ENCODE measurements at regions not wholly inside any gene's neighbourhood (a gene's known extent, or its start where the extent isn't known, plus 50 kb on each side); places are given as distances from the start of the nearest gene placed in this dataset.
A peak's percentile ranks its signal among the peaks of the same experiment; 100 is the strongest.
"Not testable (repeated sequence)": the region's sequence is repeated elsewhere in the genome, so short reads cannot be mapped to it uniquely, and the experiment has no call there.

- no peak for DNase-seq
These were observed 170.0 kb downstream of the SEMA6D start for GRCh38 chr15:47887241-47887800.

GRCh38 chr15:47888385-47889100 lies 171.2 kb downstream of the SEMA6D start:
- no peak for DNase-seq

- no peak for DNase-seq
These were observed 173.3 kb downstream of the SEMA6D start for GRCh38 chr15:47890397-47891150.

- no peak for DNase-seq
These were observed 180.2 kb downstream of the SEMA6D start for GRCh38 chr15:47897525-47897924.

GRCh38 chr15:47900751-47901150 lies 183.4 kb downstream of the SEMA6D start:
- DNase-seq: no peak

- DNase-seq: no peak
These were observed 186.1 kb downstream of the SEMA6D start for GRCh38 chr15:47903368-47903767.

GRCh38 chr15:47908486-47908885 lies 191.2 kb downstream of the SEMA6D start:
- no peak for DNase-seq

GRCh38 chr15:47908950-47909670 lies 191.8 kb downstream of the SEMA6D start:
- DNase-seq: no peak

- DNase-seq: not testable (repeated sequence)
These were observed 195.6 kb downstream of the SEMA6D start for GRCh38 chr15:47912910-47913309.

- no peak for DNase-seq
These were observed 200.6 kb downstream of the SEMA6D start for GRCh38 chr15:47917881-47918280.

- no peak for DNase-seq
These were observed 201.6 kb downstream of the SEMA6D start for GRCh38 chr15:47918877-47919276.

GRCh38 chr15:47924381-47924780 lies 196.4 kb upstream of the SLC24A5 start:
- DNase-seq: no peak

- DNase-seq: peak; percentile 88
These were observed 191.5 kb upstream of the SLC24A5 start for GRCh38 chr15:47929138-47929803.

- DNase-seq: no peak
These were observed 188.5 kb upstream of the SLC24A5 start for GRCh38 chr15:47932261-47932660.

GRCh38 chr15:47932951-47933641 lies 187.7 kb upstream of the SLC24A5 start:
- no peak for DNase-seq

- no peak for DNase-seq
These were observed 186.9 kb upstream of the SLC24A5 start for GRCh38 chr15:47933865-47934264.

- DNase-seq: no peak
These were observed 186.4 kb upstream of the SLC24A5 start for GRCh38 chr15:47934342-47934741.

GRCh38 chr15:47937834-47938233 lies 183.0 kb upstream of the SLC24A5 start:
- no peak for DNase-seq

GRCh38 chr15:47944637-47945288 lies 176.0 kb upstream of the SLC24A5 start:
- DNase-seq: no peak

GRCh38 chr15:47945872-47946650 lies 174.7 kb upstream of the SLC24A5 start:
- DNase-seq: no peak

GRCh38 chr15:47949815-47950214 lies 171.0 kb upstream of the SLC24A5 start:
- DNase-seq: no peak

All from SHP77 treated with DMSO at 0.1 percent for 48 hours (cell line).